ENCODE measurements at regions not wholly inside any gene's neighbourhood (a gene's known extent, or its start where the extent isn't known, plus 50 kb on each side); places are given as distances from the start of the nearest gene placed in this dataset.

DNA sequence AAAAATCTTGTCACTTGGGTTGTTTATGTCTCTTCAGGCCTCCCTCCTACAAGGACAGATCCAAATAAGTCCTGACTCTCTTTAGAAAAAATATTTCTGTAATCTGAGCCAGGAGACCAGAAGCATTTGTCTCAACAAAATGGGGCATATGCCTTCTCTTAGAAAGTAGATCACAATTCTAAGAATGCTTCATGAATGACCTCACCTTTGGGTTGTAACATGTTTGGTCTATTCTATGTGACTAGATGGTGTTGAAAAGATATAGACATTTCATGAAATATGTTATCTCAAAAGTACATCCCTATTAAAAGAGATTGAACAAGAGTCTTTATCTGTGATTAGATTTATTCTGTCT lies 159.0 kb upstream of the SETBP1 start:
- TF ChIP-seq, protein P1, sequence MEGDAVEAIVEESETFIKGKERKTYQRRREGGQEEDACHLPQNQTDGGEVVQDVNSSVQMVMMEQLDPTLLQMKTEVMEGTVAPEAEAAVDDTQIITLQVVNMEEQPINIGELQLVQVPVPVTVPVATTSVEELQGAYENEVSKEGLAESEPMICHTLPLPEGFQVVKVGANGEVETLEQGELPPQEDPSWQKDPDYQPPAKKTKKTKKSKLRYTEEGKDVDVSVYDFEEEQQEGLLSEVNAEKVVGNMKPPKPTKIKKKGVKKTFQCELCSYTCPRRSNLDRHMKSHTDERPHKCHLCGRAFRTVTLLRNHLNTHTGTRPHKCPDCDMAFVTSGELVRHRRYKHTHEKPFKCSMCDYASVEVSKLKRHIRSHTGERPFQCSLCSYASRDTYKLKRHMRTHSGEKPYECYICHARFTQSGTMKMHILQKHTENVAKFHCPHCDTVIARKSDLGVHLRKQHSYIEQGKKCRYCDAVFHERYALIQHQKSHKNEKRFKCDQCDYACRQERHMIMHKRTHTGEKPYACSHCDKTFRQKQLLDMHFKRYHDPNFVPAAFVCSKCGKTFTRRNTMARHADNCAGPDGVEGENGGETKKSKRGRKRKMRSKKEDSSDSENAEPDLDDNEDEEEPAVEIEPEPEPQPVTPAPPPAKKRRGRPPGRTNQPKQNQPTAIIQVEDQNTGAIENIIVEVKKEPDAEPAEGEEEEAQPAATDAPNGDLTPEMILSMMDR (IDR thresholded peaks at IDR 0.05; ENCODE audit: extremely low read depth, missing control alignments): no peak
- no peak for DNase-seq (ENCODE audit: low spot score)

DNA sequence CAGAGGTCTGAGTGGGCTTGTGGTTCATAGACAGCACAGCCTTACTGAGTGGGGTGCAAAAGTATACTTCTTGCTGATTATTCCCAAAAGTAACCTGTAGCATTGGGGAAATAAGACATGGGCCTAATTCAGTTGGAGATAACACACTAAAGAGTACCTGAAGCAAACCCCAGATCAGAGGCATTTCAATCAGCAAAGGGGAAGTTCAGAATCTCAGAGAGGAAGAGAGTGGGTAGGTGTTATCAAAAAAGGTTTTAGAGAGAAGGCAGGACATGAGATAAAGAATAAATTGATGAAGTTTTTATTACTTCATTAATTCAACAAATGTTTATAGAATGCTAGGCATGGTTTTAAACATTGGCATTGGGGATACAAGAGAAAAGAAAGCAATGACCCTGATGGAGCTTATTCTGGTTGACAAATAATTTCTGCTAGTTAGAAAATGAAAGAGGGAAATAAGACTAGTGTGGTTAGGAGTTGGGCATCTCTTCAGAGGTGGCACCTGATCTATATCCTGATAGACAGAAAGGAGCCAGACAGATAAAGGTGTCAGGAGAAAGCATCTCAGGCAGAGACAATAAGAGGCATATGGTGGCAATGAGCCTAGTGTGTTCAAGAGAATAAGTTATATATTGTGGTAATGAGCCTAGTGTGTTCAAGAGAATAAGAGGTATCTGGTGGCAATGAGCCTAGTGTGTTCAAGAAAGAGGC lies 153.8 kb upstream of the SETBP1 start:
- TF ChIP-seq, protein P1 (IDR thresholded peaks at IDR 0.05; ENCODE audit: extremely low read depth, missing control alignments): no peak

DNA sequence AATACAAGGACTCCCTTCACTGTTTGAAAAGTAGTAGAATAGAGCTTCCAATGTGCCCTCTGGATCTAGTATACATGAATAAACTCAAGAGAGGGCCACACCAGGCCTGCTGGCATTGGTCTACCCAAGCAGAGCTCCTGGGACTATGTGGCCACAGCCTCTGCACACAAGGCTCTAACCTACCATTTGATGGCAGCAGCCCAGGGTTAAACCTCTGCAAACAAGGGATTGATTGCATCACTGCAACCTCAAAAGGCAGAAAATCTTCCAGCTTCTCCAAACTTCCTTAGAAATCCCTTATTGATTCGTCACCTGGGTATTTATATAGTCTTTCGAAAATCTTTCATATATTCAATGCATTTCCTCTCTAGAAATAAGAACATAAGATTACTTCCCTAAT lies 147.6 kb upstream of the SETBP1 start:
- DNase-seq (ENCODE audit: low spot score): no peak

More for the DNA sequence above, 153.8 kb upstream of the SETBP1 start:
- no peak for DNase-seq (ENCODE audit: low spot score)

DNA sequence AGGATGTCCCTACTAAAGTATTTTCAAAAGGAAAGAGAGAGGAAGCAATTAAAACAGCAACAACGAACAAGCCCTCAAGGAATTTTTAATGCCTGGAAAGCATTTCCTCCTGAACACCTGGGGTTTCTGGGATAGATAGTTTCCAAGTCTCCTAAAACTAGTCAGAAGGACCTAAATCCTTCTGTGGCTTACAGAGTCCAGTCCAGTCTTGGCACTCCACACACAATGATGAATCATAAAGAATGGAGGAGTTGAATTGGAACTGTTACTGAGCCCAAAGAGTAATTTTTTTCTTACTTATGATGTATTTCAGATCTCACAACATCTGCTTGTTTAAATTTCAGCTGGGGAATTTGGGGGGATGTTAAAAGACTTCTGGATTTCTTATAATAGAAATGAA lies 144.6 kb upstream of the SETBP1 start:
- TF ChIP-seq, protein P1 (IDR thresholded peaks at IDR 0.05; ENCODE audit: extremely low read depth, missing control alignments): no peak
- DNase-seq (ENCODE audit: low spot score): no peak

More for the DNA sequence above, 147.6 kb upstream of the SETBP1 start:
- TF ChIP-seq, protein P1 (IDR thresholded peaks at IDR 0.05; ENCODE audit: extremely low read depth, missing control alignments): no peak

DNA sequence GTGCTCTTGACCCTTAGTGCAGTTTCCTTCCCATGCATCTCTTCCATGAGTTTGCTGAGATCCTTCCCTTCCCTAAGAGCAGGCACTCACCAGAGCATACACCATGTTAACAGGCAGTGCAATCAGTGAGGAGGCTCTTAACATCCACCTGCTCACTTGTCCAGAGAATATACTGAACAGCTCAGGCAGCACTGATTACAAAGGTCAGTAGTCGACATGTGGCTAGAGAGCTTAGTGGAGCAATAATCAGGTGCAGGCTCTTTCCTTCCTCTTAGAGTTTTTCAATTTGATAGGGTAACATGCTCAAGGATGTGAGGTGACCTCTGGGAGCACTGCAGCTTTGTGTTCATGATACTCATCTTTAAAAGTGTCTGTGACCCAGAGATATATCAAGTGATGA lies 144.1 kb upstream of the SETBP1 start:
- DNase-seq (ENCODE audit: low spot score): no peak
- TF ChIP-seq, protein P1 (IDR thresholded peaks at IDR 0.05; ENCODE audit: extremely low read depth, missing control alignments): no peak

DNA sequence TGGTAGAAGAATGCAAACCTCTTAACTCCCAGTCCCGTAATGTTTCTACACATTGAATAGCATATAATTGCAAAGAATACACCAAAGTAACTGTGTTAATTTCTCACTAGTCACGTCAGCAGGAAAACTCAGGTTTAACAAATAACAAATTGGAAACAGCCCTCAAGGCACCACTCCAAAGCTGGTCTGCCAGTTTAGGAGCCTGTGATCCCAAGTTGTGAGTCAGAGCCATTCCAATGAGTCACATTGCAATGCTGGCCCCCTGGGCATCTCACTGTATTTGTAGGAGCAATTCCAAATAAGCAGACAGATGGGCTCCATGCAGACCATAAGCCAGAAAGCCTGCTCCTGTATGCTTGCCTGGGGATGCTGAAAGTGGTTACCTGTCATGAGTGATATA lies 143.2 kb upstream of the SETBP1 start:
- TF ChIP-seq, protein P1 (IDR thresholded peaks at IDR 0.05; ENCODE audit: extremely low read depth, missing control alignments): no peak
- no peak for DNase-seq (ENCODE audit: low spot score)

DNA sequence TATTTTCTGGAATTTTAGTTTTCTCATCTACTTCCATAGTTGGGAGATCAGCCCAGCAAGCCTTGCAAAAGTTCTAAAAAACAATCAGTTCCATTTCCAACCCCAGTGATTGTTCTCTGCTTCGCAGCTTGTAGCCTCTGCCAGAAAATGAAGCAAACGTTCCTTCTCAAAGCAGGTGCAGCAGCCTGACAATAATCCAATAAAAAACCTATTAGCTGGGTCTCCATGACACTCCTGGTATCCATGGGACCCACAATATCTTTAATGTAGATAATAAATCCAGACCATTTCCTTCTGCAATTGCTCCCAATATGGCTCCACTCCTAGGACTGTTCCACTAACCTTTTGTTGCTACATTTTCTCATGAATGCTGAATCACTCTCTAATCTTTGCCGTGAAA lies 140.8 kb upstream of the SETBP1 start:
- TF ChIP-seq, protein P1 (IDR thresholded peaks at IDR 0.05; ENCODE audit: extremely low read depth, missing control alignments): no peak

More for the DNA sequence above, 140.8 kb upstream of the SETBP1 start:
- DNase-seq (ENCODE audit: low spot score): no peak
